ENCODE measurements at regions not wholly inside any gene's neighbourhood (a gene's known extent, or its start where the extent isn't known, plus 50 kb on each side); places are given as distances from the start of the nearest gene placed in this dataset.

- no peak for TF ChIP-seq CTCF (IDR thresholded peaks at IDR 0.05; ENCODE audit: borderline replicate concordance, extremely low read depth, low read length, poor library complexity, severe bottlenecking)
- no peak for TF ChIP-seq EZH2 (IDR thresholded peaks at IDR 0.05; ENCODE audit: borderline replicate concordance, low read depth, low read length, severe bottlenecking)
Measured at GRCh38 chr7:378551-379455, 88.8 kb downstream of the FOXL3 start.
